Dendritic cell treated with granulocyte-macrophage colony-stimulating factor and Interleukin-4, amounts not matched to agents 40 ng/mL and 50 ng/mL, for 4 days (primary cell): ENCODE measurements at regions not wholly inside any gene's neighbourhood (a gene's known extent, or its start where the extent isn't known, plus 50 kb on each side); places are given as distances from the start of the nearest gene placed in this dataset.

Experiments used
- H3K27ac Mint-ChIP-seq: one replicate; pipeline ENCODE4 v1.8.0; 2022; ENCODE audit warnings: mild to moderate bottlenecking, mixed read lengths
- H3K27me3 Mint-ChIP-seq: one replicate; pipeline ENCODE4 v1.8.0; 2022; ENCODE audit warnings: mild to moderate bottlenecking, mixed read lengths
- H3K36me3 Mint-ChIP-seq: one replicate; pipeline ENCODE4 v1.8.0; 2022; ENCODE audit warnings: low read depth, mixed read lengths
- H3K4me1 Mint-ChIP-seq: one replicate; pipeline ENCODE4 v1.8.0; 2022; ENCODE audit warnings: low read depth, mixed read lengths
- H3K4me3 Mint-ChIP-seq: one replicate; pipeline ENCODE4 v1.8.0; 2022; ENCODE audit warnings: mild to moderate bottlenecking, moderate library complexity, mixed read lengths
- H3K9me3 Mint-ChIP-seq: one replicate; pipeline ENCODE4 v1.8.0; 2022; ENCODE audit warnings: mixed read lengths
- intact Hi-C: fragments of 100-400 bp; cut with micrococcal nuclease; formaldehyde crosslinking; loops from one replicate; pipeline ENCODE4 v1.15.0; 2022

DNA sequence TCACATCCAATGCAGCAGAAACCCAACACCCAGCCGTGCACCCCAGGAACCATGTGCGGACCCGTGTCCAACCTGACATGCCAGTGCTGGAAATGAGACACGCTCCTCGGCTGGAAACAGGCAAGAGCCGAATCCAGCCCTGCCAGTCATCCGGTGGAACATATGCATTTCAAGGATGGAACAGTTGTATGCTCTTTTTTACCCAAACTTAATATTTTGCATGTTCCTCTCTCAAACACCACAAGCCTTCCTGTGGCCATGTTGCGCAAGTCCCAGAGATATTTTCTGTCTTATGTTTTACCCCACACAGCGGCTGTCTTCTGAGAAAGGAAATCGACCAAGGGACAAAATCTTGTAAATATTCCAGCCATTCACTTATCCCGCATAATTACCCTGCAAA lies 196.9 kb downstream of the BCL11B start:
- Mint-ChIP-seq H3K36me3 (peaks cover 8% of the 10 kb centered on the region), H3K4me1 (peaks cover 55% of the 10 kb centered on the region), H3K27me3 (no peaks in the 10 kb centered on the region), H3K9me3 (peaks cover 18% of the 10 kb centered on the region), H3K4me3 (peak overlapping the region; percentile 18), H3K27ac (peak overlapping the region; percentile 62)
- intact Hi-C loops: no loop called here

DNA sequence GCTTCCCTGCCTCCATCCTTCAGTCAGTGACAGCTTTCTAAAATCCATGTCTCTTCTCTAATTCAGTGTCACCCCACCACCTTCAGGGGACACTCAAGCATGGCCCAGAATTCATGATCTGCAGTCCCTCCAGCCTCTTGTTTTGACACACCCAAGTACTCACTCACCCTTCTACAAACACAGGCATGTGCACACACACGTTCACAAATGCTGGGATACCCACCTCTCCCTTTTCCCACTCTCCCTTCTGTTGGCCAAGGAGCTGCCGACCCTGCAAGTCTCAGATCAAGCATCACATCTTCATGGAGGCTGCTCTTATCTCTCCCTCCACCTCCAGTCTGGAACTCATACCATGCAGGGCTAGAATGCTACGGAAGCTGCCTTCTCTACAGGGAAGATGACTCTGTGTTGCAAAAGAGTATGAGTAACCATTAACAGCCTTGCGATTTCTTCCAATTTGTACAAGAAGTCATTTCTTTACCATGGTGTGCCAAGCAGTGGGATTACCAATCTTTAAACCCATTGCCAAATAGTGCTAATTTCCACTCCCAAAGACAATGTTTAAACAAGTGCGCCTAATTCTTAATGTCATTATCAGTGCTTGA lies 196.1 kb downstream of the BCL11B start:
- H3K4me1 Mint-ChIP-seq: peaks cover 55% of the 10 kb centered on the region
- H3K27ac Mint-ChIP-seq: peak overlapping the region; percentile 62
- H3K9me3 Mint-ChIP-seq: peaks cover 22% of the 10 kb centered on the region
- intact Hi-C loops: no loop called here
- peaks cover 9% of the 10 kb centered on the region for H3K36me3 Mint-ChIP-seq
- peak overlapping the region; percentile 51 for H3K4me3 Mint-ChIP-seq
- no peaks in the 10 kb centered on the region for H3K27me3 Mint-ChIP-seq

DNA sequence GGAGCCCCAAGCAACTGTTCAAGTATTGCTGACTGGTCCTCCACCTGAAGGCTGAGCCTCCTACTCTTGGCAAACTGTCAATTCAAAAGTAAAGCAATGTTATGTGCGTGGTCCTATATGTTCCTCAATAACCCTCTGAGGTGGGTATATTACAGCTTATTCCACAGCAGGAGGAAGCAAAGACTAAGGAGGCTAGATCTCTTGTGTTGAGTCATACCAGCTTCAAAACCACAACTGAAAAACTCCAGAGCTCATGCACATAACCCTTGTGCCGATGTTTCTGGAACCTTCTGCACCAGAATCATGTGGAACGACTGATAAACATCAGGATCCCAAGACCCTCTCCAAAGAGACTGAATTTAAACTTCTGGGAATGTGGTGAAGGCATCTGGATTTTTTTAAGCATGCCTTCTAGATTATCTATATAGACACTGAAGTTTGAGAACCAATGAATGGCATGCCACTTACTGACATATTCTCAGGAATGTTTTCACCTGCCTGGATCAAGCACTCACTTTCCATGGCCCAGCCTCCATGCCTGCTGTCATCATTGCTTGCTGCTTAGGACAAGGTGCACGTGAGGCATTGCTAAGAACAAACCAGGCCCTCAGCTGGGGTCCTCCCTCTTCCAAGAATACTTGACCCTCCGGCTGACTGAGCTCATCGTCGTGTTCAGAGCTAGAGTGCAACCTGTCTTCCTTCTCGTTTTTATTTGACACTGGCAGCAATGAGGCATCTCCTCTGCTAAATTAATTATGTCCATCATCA lies 194.7 kb downstream of the BCL11B start:
- H3K27me3 Mint-ChIP-seq: no peaks in the 10 kb centered on the region
- peaks cover 6% of the 10 kb centered on the region for H3K36me3 Mint-ChIP-seq
- intact Hi-C loops: no loop called here
- no peak overlapping the region for H3K4me3 Mint-ChIP-seq
- no peak overlapping the region for H3K27ac Mint-ChIP-seq
- H3K9me3 Mint-ChIP-seq: peaks cover 18% of the 10 kb centered on the region
- H3K4me1 Mint-ChIP-seq: peaks cover 65% of the 10 kb centered on the region

DNA sequence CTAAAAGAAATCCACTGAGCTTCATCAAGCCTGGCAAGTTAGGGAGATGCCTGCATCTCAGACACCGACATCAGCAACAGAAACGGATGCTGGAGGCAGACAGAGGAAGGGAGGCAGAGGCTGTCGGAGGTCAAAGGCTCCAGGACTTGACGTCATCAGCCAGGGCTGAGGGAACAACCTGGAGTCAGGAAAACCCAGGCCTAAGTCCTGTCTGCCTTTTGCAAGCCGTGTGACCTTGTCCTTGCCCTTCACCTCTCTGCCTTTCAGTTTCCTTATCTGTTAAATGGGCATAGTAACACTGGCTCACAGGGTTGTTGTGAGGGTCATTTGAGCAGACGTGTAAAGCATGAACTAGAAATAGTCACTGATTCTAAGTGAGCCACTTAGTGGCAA lies 194.2 kb downstream of the BCL11B start:
- H3K36me3 Mint-ChIP-seq: peaks cover 6% of the 10 kb centered on the region
- H3K4me3 Mint-ChIP-seq: no peak overlapping the region
- H3K4me1 Mint-ChIP-seq: peaks cover 60% of the 10 kb centered on the region
- H3K27ac Mint-ChIP-seq: no peak overlapping the region
- no peaks in the 10 kb centered on the region for H3K27me3 Mint-ChIP-seq
- H3K9me3 Mint-ChIP-seq: peaks cover 21% of the 10 kb centered on the region
- intact Hi-C loops: no loop called here

DNA sequence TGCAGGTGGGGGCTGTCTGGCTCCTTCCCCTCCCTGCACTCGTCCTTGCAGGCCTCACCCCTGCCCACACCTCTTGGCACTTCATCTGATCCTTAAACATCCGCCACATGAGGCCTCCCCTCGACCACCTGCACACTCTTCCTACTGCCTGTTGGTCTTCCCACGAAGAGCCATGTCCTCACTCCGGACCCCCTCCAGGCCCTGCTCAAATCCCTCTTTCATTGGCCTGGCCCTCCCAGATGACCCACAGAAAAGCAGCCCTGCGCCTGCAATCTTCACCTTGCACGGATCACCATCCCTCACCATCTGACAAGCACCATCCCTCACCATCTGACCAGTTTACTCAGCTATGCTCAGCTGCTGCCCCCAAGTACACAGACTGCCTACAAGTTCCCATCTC lies 193.6 kb downstream of the BCL11B start:
- Mint-ChIP-seq H3K4me3 (no peak overlapping the region), H3K4me1 (peaks cover 54% of the 10 kb centered on the region), H3K9me3 (peaks cover 27% of the 10 kb centered on the region), H3K27me3 (peaks cover 4% of the 10 kb centered on the region), H3K36me3 (peaks cover 6% of the 10 kb centered on the region), H3K27ac (no peak overlapping the region)
- intact Hi-C loops: no loop called here

DNA sequence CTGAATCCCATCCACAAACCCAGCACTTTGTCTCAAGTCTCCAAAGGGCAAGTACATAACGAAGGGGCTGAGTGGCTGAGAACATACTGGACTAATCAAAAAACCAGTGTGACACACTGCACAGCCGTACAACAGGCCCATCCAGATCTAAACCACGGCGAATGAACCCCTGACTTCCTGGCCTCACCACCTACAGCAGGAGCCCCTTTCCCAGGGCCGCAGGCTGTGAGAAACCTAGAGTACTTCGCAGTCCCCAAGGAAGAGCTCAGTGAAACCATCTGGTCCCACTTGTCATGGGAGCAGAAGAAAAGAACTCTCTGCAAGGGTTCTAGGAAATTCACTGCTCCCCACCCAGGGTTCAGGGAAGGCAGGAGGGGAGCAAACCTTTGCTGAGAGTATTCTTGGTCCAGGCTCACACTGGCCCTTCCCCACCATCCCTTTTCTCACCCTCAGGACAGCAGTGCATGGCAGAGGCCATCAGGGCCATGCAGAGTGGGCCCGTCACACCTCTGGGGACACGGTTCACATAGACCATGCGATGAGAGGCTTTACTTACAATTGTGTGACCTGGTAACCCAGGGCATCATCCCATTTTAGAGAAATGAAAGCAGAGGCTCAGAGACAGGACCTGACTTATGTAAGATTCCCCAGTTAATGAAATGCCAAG lies 192.8 kb downstream of the BCL11B start:
- Mint-ChIP-seq H3K4me1 (peaks cover 49% of the 10 kb centered on the region), H3K27ac (no peak overlapping the region), H3K27me3 (peaks cover 4% of the 10 kb centered on the region), H3K4me3 (no peak overlapping the region), H3K36me3 (peaks cover 6% of the 10 kb centered on the region), H3K9me3 (peaks cover 35% of the 10 kb centered on the region)
- intact Hi-C loops: no loop called here

DNA sequence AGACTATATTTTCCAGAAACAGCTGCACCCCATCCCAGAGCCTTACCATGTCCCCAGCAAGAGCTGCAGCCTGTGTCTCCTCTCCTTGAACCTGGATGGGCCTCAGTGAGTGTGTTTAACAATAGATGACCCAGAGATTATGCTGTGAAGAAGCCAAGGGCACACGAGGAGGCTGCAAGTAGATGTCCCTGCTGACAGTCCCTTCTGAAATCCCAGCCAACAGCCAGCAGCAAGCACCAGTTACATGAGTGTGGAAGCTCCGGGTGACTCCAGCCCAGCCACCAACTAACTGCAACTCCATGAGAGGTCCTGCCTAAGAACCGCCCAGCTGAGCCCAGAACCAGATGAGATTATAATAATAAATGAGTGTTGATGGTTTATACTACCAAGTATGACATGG lies 191.7 kb downstream of the BCL11B start:
- H3K27me3 Mint-ChIP-seq: peaks cover 4% of the 10 kb centered on the region
- peaks cover 40% of the 10 kb centered on the region for H3K4me1 Mint-ChIP-seq
- no peak overlapping the region for H3K27ac Mint-ChIP-seq
- intact Hi-C loops: no loop called here
- no peak overlapping the region for H3K4me3 Mint-ChIP-seq
- H3K36me3 Mint-ChIP-seq: peaks cover 6% of the 10 kb centered on the region
- peaks cover 38% of the 10 kb centered on the region for H3K9me3 Mint-ChIP-seq

DNA sequence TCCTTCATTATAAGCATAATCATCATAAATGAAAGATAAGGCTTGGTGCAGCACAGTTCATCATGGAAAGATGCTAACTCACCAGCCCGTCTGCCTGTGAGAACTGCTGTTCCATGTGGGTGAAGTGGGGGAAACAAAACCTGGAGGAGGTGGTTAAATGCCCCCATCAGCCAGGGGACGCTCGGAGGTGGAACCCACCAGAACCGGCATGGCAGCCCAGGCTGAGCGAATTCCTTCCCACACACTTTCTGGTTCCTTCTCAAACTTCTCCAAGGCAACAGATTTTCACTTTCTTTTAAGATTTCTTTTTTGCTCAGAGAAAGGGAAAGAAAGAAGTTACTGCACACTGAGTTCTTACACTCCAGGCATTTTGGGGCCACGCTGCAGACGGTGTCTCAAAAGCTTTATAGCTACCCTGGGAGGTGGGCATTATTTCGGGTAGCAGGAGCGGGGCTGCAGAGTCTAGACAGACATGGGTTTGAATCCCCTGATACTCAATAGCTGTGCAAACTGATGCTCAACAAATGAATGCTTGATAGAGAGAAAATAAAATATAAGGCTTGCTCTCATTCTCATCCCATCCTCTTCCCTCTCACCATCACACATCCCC lies 190.7 kb downstream of the BCL11B start:
- H3K4me3 Mint-ChIP-seq: no peak overlapping the region

DNA sequence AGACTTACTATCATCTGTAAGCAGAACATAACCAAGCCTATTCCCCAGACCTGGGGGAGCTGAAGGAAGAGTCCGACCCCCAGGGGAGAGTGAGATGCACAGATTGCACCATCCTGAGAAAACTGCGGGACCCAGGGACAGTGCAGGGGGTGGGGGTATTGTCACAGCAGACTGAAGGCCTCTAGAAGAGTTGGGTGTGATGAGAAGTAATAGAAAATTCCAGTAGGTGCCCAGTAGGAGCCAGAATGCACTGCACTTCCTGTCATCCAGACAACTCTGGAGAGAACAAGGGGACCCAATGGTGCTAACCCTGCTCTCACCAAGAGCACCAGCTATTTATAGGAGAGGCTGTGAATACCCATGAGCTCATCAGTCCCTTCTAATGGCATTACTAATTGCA lies 190.1 kb downstream of the BCL11B start:
- H3K27ac Mint-ChIP-seq: no peak overlapping the region
- H3K4me1 Mint-ChIP-seq: peaks cover 24% of the 10 kb centered on the region
- intact Hi-C loops: no loop called here
- H3K36me3 Mint-ChIP-seq: peaks cover 6% of the 10 kb centered on the region
- H3K9me3 Mint-ChIP-seq: peaks cover 38% of the 10 kb centered on the region
- no peak overlapping the region for H3K4me3 Mint-ChIP-seq
- peaks cover 4% of the 10 kb centered on the region for H3K27me3 Mint-ChIP-seq

More for the DNA sequence above, 190.7 kb downstream of the BCL11B start:
- peaks cover 4% of the 10 kb centered on the region for H3K27me3 Mint-ChIP-seq
- H3K4me1 Mint-ChIP-seq: peaks cover 30% of the 10 kb centered on the region
- H3K9me3 Mint-ChIP-seq: peaks cover 38% of the 10 kb centered on the region
- H3K27ac Mint-ChIP-seq: no peak overlapping the region
- peaks cover 6% of the 10 kb centered on the region for H3K36me3 Mint-ChIP-seq
- intact Hi-C loops: no loop called here

DNA sequence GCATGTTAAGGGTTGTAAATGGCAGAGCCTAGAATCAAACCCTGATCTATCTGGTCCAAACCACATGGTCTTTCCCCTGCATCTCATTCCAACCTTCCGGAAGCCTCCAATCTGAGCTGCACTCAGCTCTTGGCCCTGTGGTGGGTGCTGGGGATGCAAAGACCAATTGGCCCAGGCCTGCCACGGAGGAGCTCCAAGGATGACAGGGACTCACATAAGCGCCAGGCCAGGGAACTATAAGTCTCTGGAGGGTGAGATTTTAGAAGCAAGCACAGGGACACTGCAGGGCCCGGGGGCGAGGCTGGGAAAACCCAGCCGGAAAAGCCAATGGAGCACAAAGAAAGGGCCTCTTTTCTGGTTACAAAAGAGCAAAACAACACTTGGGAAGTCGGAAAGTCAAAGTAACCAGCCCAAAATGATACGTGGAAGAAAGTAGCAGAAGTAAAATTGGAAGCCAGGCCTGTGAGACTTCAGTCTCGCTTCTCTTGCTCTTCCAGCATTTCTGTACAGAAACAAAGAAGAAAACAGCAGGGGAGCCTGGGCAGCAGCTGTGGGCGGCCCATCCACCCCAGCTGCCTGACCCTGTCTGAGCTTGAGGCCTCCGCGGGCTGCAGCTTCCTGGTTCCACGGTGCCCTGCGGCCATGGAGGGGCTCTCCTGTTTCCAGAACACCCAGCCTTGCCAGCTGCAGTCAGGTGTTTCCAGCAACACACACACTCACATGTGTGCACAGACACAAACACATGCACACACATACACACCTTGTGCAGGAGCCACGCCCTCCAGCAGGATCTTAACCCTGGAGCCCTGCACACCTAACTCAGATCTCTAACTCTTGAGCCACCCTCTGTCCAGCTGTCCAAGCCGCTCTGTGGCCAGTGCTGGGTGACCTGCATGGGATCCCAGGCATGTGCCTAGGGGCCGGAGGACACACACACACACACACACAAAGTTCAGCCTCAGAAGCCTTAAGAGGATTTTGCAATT lies 178.2 kb downstream of the BCL11B start:
- Mint-ChIP-seq H3K36me3 (no peaks in the 10 kb centered on the region), H3K27ac (no peak overlapping the region), H3K4me1 (no peaks in the 10 kb centered on the region), H3K27me3 (no peaks in the 10 kb centered on the region), H3K4me3 (no peak overlapping the region), H3K9me3 (peaks cover 18% of the 10 kb centered on the region)
- intact Hi-C loops: no loop called here

DNA sequence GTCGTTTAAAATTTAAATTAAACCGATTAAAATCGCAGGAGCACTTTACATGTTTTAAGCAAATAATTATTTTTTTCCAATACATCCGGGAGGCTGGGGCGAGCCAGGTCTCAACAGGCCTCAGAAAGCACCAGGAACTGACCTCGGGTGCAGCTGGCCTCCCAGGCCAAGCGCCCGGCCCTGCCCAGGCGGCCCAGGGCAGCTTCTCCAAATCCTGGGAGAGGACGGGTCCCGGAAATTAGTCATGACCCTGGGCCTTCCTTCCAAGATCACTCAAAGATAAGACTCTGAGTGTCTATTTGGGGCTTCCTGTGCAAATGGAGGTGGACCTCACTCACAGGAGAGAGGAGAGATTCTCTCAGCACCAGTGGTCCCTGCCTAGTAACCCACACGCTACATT lies 177.1 kb downstream of the BCL11B start:
- Mint-ChIP-seq H3K9me3 (peaks cover 18% of the 10 kb centered on the region), H3K27me3 (no peaks in the 10 kb centered on the region), H3K27ac (no peak overlapping the region), H3K4me1 (no peaks in the 10 kb centered on the region), H3K36me3 (no peaks in the 10 kb centered on the region), H3K4me3 (no peak overlapping the region)
- intact Hi-C loops: no loop called here

DNA sequence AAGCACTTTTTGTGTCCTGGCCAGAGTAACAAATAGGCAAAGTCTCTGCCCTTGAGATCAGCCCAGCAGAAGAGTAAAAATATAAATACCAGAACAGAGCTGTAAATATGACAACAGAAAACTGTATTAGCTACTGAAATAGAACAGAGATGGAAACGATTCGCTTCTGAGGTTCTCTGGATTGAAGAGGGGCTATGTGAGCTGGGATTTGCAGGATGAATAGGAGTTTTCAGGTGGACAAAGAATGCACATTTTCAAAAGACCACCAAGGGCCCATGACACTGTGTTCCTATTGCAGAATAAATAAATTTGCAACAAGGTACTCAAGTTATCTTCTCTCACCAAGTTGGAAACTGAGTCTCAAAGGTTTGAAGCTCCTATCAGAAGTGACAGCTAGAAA lies 176.6 kb downstream of the BCL11B start:
- H3K27ac Mint-ChIP-seq: no peak overlapping the region
- H3K27me3 Mint-ChIP-seq: no peaks in the 10 kb centered on the region
- no peaks in the 10 kb centered on the region for H3K4me1 Mint-ChIP-seq
- no peak overlapping the region for H3K4me3 Mint-ChIP-seq
- no peaks in the 10 kb centered on the region for H3K36me3 Mint-ChIP-seq
- H3K9me3 Mint-ChIP-seq: peaks cover 18% of the 10 kb centered on the region
- intact Hi-C loops: no loop called here

DNA sequence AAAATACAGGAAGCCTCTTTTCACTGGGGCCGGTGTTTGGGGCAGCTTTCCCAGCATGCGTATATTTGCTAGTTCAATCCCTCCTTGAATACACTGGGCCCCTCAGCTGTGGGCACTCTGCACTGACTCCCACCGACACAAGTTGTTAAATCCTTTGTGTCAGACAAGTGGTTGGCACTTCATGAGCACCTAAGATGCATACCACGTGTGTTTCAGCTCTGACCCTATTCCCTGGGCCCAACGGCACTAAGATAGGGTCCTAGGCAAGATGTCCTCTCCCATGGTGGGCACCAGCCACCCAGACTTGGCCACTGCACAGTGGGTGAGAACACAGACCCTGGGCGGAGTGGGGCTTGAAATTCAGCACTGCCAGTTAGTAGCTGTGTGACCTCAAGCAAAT lies 173.8 kb downstream of the BCL11B start:
- H3K27ac Mint-ChIP-seq: no peak overlapping the region
- no peaks in the 10 kb centered on the region for H3K27me3 Mint-ChIP-seq
- no peaks in the 10 kb centered on the region for H3K9me3 Mint-ChIP-seq
- H3K4me1 Mint-ChIP-seq: no peaks in the 10 kb centered on the region
- H3K4me3 Mint-ChIP-seq: no peak overlapping the region
- intact Hi-C loops: no loop called here
- H3K36me3 Mint-ChIP-seq: no peaks in the 10 kb centered on the region
